ENCODE measurements at regions not wholly inside any gene's neighbourhood (a gene's known extent, or its start where the extent isn't known, plus 50 kb on each side); places are given as distances from the start of the nearest gene placed in this dataset.
A peak's percentile ranks its signal among the peaks of the same experiment; 100 is the strongest.

DNA sequence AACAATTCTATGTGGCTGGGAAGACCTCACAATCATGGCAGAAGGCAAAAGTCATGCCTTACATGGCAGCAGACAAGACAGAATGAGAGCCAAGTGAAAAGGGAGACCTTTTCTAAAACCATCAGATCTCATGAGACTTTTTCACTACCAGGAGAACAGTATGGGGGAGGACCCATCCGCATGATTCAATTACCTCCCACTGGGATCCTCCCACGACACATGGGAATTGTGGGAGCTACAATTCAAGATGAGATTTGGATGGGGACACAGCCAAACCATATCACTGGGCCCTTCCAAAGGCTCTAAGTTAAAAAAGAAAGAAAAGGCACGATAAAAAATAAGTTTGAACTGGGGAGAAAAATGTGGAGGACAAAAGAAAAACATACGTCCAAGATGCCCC lies 406.9 kb upstream of the CDH4 start:
- H3K4me1 Mint-ChIP-seq = no peaks in the 10 kb centered on the region
- H3K36me3 Mint-ChIP-seq (ENCODE audit: low read depth) = no peaks in the 10 kb centered on the region
- H3K27ac Mint-ChIP-seq (ENCODE audit: unreplicated experiment) = no peak overlapping the region
- DNase-seq (ENCODE audit: low read depth, low spot score) = no peak
- H3K9me3 Mint-ChIP-seq = peaks cover 5% of the 10 kb centered on the region
- H3K4me3 Mint-ChIP-seq = no peak overlapping the region
- peaks cover 42% of the 10 kb centered on the region for H3K27me3 Mint-ChIP-seq (ENCODE audit: low read depth)
- TF ChIP-seq, protein P1, sequence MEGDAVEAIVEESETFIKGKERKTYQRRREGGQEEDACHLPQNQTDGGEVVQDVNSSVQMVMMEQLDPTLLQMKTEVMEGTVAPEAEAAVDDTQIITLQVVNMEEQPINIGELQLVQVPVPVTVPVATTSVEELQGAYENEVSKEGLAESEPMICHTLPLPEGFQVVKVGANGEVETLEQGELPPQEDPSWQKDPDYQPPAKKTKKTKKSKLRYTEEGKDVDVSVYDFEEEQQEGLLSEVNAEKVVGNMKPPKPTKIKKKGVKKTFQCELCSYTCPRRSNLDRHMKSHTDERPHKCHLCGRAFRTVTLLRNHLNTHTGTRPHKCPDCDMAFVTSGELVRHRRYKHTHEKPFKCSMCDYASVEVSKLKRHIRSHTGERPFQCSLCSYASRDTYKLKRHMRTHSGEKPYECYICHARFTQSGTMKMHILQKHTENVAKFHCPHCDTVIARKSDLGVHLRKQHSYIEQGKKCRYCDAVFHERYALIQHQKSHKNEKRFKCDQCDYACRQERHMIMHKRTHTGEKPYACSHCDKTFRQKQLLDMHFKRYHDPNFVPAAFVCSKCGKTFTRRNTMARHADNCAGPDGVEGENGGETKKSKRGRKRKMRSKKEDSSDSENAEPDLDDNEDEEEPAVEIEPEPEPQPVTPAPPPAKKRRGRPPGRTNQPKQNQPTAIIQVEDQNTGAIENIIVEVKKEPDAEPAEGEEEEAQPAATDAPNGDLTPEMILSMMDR (conservative IDR thresholded peaks at IDR 0.05) = no peak

DNA sequence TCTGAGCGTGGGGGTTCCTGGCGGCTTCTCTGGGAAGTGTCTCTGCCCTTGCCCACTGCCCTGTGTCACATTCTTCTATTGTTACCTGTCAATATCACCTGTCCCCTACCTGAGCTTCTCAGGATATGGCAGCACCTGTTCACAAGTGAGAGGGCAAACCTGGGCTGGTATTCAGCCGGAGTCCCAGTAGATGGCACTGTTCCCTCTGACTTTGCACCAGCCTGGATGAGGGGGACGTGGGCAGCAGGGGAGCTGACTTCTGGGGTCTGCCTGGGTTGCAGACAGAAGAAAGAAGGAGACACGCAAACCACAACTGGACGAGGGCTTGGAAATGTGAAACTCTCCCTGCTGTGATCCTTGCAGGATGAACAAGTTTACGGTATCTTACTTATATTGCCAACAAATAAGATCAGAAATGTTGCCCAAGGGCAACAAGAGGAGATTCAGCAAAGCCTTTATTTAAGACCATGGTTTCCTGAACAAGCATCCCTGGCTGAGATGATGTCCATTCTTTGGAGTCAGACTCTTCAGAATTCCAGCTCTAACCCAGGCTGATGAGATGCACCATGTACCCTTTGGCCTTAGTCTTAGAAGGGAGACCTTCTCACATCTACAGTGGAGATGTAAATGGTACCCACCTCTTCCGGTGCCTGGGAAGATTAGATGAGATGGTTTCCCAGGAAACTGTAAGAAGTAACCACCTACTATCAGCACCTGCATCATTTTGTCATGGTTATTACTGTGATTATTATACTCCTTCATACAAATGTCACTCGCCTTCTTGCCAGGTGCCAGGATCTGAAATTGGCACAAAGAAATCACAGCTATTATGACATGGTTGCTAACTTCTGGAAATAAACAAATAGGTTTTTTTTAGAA lies 400.0 kb upstream of the CDH4 start:
- DNase-seq (ENCODE audit: low read depth, low spot score) = peak; percentile 42
- no peaks in the 10 kb centered on the region for H3K4me1 Mint-ChIP-seq
- H3K27me3 Mint-ChIP-seq (ENCODE audit: low read depth) = peaks cover 40% of the 10 kb centered on the region
- H3K36me3 Mint-ChIP-seq (ENCODE audit: low read depth) = no peaks in the 10 kb centered on the region
- H3K4me3 Mint-ChIP-seq = no peak overlapping the region
- H3K9me3 Mint-ChIP-seq = no peaks in the 10 kb centered on the region
- TF ChIP-seq, protein P1 (conservative IDR thresholded peaks at IDR 0.05) = peak; percentile 75
- H3K27ac Mint-ChIP-seq (ENCODE audit: unreplicated experiment) = no peak overlapping the region

DNA sequence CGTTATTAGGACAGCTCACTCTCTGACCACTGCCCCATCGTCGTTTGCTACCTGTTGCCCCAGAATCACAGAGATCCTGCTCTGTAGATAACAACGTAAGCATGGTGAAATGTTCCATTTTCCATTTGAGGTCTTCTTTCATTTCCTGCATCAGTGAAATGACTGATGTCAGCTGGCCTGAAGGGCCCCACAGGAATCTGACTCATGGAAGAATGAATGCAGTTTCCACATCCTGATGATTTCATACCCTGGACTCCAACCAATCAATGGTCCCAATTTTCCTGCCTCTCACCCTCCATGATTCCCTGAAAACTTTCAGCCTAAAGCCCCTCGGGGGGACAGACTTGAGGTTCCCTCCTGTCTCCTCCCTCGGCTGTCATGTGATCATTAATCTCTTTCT lies 394.4 kb upstream of the CDH4 start:
- TF ChIP-seq, protein P1 (conservative IDR thresholded peaks at IDR 0.05) = no peak
- H3K27me3 Mint-ChIP-seq (ENCODE audit: low read depth) = no peaks in the 10 kb centered on the region
- DNase-seq (ENCODE audit: low read depth, low spot score) = no peak
- no peaks in the 10 kb centered on the region for H3K9me3 Mint-ChIP-seq
- no peak overlapping the region for H3K4me3 Mint-ChIP-seq
- H3K36me3 Mint-ChIP-seq (ENCODE audit: low read depth) = no peaks in the 10 kb centered on the region
- H3K27ac Mint-ChIP-seq (ENCODE audit: unreplicated experiment) = peak overlapping the region; percentile 43
- no peaks in the 10 kb centered on the region for H3K4me1 Mint-ChIP-seq

DNA sequence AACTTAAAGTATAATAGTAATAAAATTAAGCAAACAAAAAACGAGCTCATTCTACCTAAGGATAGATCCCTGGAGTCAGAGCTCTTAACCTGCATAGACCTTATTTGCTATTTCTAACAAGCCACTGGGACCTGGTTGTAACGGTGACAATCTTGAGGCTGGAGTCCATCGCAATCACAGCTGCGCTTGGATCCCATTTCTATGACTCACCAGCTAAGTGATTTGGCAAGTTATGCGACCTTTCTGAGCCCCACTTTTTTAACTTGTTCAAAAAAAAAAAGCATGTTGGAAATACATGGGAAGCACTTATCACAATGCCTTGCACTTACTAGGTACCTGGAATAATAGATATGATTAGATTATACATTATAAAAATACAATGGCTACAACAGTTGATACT lies 389.5 kb upstream of the CDH4 start:
- H3K9me3 Mint-ChIP-seq = no peaks in the 10 kb centered on the region
- TF ChIP-seq, protein P1 (conservative IDR thresholded peaks at IDR 0.05) = no peak
- H3K27ac Mint-ChIP-seq (ENCODE audit: unreplicated experiment) = no peak overlapping the region
- no peak overlapping the region for H3K4me3 Mint-ChIP-seq
- DNase-seq (ENCODE audit: low read depth, low spot score) = no peak
- H3K4me1 Mint-ChIP-seq = no peaks in the 10 kb centered on the region
- peaks cover 6% of the 10 kb centered on the region for H3K27me3 Mint-ChIP-seq (ENCODE audit: low read depth)
- H3K36me3 Mint-ChIP-seq (ENCODE audit: low read depth) = no peaks in the 10 kb centered on the region

DNA sequence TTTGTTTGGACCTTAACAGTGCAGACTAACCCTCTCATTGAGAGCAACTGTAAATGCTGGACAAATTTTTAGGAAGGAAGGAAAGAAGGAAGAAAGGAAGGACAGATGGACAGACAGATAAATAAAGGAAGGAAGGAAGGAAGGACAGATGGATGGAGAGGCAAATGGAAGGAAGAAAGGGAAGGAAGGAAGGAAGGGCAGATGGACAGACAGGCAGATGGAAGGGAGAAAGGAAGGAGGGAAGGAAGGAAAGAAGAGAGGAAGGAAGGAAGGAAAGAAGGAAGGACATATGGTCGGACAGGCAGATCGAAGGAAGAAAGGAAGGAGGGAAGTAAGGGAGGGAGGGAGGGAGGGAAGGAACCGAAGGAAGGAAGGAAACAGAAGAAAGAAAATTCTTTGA lies 388.5 kb upstream of the CDH4 start:
- no peak for DNase-seq (ENCODE audit: low read depth, low spot score)
- H3K27me3 Mint-ChIP-seq (ENCODE audit: low read depth) = peaks cover 14% of the 10 kb centered on the region
- H3K4me1 Mint-ChIP-seq = no peaks in the 10 kb centered on the region
- no peaks in the 10 kb centered on the region for H3K9me3 Mint-ChIP-seq
- no peaks in the 10 kb centered on the region for H3K36me3 Mint-ChIP-seq (ENCODE audit: low read depth)
- TF ChIP-seq, protein P1 (conservative IDR thresholded peaks at IDR 0.05) = no peak
- H3K4me3 Mint-ChIP-seq = no peak overlapping the region
- no peak overlapping the region for H3K27ac Mint-ChIP-seq (ENCODE audit: unreplicated experiment)

Measured in neural crest cell (in vitro differentiated cells).